GM13977 (cell line): ENCODE measurements at regions not wholly inside any gene's neighbourhood (a gene's known extent, or its start where the extent isn't known, plus 50 kb on each side); places are given as distances from the start of the nearest gene placed in this dataset.

Source experiments
- DNase-seq: peaks from one replicate; pipeline ENCODE4 v3.0.0; 2012; ENCODE audit warnings: low spot score
- in situ Hi-C: fragments of 300-500 bp; cut with MboI; formaldehyde crosslinking; loops from one replicate; pipeline ENCODE4 v1.12.0; 2022; ENCODE audit warnings: low sequenced_read_pairs, low pct_unique_long_range_greater_than_20kb, mixed read lengths, inconsistent platforms; ENCODE audit not compliant: unreplicated experiment
- TF ChIP-seq, protein P1 (sequence below): IDR thresholded peaks from 2 replicates; pipeline ENCODE4 v1.5.1; 2012; ENCODE audit warnings: mild to moderate bottlenecking, control low read depth; ENCODE audit not compliant: insufficient read depth; ENCODE audit errors: extremely low read depth, missing control alignments

DNA sequence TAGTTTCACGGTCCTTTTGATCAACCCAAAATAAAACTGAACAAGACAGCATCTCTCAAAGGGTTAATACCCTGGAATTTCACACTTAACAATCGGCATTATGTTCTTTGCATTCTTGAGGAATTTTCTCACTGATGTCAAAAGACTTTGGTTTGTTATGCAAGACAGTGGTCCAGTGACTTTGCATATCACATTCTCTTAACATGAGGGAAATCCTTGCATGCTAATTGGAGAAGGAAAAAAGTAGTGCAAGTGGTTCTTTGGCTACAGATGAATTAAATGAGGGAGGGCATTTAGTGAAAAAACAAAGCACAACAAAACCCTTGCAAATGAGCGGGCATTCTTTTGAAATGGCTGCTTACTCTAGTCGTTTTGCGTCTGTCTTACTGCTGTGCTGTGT lies 105.1 kb upstream of the LIMCH1 start:
- in situ Hi-C loops = no loop called here
- DNase-seq = no peak
- TF ChIP-seq, protein P1, sequence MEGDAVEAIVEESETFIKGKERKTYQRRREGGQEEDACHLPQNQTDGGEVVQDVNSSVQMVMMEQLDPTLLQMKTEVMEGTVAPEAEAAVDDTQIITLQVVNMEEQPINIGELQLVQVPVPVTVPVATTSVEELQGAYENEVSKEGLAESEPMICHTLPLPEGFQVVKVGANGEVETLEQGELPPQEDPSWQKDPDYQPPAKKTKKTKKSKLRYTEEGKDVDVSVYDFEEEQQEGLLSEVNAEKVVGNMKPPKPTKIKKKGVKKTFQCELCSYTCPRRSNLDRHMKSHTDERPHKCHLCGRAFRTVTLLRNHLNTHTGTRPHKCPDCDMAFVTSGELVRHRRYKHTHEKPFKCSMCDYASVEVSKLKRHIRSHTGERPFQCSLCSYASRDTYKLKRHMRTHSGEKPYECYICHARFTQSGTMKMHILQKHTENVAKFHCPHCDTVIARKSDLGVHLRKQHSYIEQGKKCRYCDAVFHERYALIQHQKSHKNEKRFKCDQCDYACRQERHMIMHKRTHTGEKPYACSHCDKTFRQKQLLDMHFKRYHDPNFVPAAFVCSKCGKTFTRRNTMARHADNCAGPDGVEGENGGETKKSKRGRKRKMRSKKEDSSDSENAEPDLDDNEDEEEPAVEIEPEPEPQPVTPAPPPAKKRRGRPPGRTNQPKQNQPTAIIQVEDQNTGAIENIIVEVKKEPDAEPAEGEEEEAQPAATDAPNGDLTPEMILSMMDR = no peak

DNA sequence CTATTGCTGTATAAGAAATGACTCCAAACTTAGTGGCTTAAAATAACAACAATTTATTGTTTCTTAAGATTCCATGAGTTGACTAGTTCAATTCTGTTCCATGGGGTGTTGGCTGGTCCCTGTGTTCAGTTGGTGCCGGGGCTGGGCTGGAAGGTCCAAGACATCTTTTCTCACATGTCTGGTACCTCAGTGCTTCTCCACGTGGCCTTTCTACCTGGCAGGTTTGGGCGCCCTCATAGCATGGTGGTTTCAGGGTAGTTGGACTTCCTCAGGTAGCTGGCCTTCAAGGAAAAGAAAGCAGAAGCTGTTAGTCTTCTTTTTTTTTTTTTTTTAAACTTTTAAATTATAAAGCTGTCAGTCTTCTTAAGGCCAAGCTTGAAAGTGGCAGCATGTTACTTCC lies 104.6 kb upstream of the LIMCH1 start:
- in situ Hi-C loops = no loop called here
- no peak for DNase-seq
- TF ChIP-seq, protein P1 = no peak

DNA sequence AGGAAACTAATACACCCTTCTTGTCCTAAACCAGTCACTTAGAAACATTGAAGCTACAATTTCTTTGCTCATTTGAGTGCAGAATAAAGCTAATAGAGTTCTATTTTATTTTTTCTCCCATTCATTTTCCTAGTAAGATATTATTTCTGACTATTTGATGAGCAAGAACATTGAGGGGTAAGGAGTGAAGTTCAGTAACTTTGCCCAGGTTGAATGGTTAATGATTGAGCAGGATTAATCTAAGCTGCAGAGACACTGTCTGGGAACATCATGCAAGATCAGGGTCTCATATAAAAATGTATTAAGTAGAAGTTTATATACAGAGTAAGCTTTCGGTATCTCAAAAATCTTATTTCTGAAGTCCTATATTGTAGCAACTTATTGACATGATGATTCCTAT lies 102.4 kb upstream of the LIMCH1 start:
- TF ChIP-seq, protein P1 = no peak
- no peak for DNase-seq
- in situ Hi-C loops = no loop called here

DNA sequence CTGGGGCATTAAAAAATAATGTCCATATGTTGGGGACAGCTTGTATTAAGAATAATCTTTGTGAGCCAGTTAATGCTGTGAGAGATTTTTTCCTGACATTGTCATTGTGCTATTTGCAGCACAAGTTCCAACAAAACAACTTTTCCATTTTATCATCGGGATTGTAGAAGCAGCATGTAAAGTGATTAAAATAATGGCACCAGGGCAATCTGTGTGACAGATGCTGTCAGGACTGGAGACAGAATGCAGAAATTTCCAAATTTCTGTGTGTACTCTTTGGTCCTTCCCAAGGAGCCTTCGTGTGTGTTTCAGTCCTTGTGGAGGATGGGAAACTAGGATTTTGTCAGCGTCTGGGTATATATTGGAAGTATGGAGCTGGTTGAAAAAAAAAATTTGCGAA lies 101.5 kb upstream of the LIMCH1 start:
- in situ Hi-C loops = no loop called here
- TF ChIP-seq, protein P1 = no peak
- no peak for DNase-seq

DNA sequence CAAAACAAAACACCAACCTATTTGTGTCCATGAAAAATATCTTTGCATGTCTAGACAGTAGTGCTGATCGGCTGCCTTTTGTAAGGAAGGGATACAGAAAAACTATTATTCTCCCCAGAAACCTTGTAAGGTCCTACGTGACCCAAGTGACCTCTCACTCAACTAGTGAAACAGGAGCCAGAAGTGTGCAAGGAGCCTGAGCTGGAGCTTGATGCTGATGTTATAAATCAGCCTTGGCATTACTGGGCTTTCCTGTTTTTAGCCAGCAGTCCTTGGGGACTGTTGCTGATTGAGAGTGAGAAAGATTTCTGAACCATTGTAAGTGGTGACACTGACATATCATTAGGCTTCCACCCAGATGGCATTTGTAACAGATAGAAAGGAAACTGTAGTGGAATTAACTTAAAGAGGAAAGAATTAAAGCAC lies 100.8 kb upstream of the LIMCH1 start:
- no peak for DNase-seq
- in situ Hi-C loops = no loop called here
- TF ChIP-seq, protein P1 = no peak

DNA sequence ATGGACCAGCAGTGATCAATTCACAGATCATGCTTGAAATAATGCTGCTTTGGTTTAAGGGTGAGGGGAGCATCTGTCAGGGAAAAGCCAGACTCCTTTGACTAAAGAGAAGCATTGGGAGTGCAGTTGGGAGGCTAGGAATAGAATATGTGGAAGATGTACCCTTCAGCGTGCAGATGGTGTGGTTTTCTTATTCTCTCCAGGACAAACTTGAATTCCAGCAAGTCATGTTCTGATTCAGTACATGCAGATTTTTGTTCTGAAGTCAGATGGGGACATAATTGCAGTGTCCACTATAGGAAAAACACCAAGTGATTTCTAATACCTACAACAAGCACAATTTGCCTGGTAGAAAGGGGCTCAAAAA lies 99.0 kb upstream of the LIMCH1 start:
- DNase-seq = no peak
- TF ChIP-seq, protein P1 = no peak
- in situ Hi-C loops = no loop called here

DNA sequence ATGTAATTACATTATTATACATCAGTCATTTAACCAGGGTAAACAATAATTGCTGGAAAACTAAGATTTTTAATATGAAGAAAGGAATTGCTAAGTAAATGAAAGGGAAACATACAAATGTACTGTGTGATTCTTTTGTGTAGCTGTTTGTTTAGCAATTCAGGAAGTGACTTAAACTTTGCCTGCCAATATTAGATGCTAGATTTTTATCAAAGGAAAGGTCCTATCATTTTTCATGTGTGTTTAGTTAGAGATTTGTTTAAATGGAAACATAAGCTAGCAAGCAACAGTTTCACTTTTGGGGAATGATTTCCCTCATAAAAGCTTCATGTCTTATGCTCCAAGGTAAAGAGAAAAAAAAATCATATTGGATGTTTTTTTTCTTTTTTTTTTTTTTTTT lies 95.1 kb upstream of the LIMCH1 start:
- TF ChIP-seq, protein P1 = no peak
- no peak for DNase-seq
- in situ Hi-C loops = no loop called here
